Endodermal cell (in vitro differentiated cells): ENCODE measurements at regions not wholly inside any gene's neighbourhood (a gene's known extent, or its start where the extent isn't known, plus 50 kb on each side); places are given as distances from the start of the nearest gene placed in this dataset.

Experiments used
- DNase-seq: peaks from one replicate; pipeline ENCODE4 v3.0.0-alpha.2; 2017
- H3K27ac ChIP-seq: 2 replicates; pipeline ENCODE4 v1.5.1; 2013; ENCODE audit warnings: mild to moderate bottlenecking, low read depth, low read length, moderate library complexity
- H3K27me3 ChIP-seq: 2 replicates; pipeline ENCODE4 v1.6.1; 2013; ENCODE audit warnings: mild to moderate bottlenecking, low read length, moderate library complexity; ENCODE audit not compliant: insufficient read depth, control insufficient read depth, poor library complexity, severe bottlenecking
- H3K36me3 ChIP-seq: 2 replicates; pipeline ENCODE4 v1.7.0; 2013; ENCODE audit warnings: mild to moderate bottlenecking, low read length, moderate library complexity; ENCODE audit not compliant: control insufficient read depth, insufficient read depth
- H3K4me1 ChIP-seq: one replicate; pipeline ENCODE4 v1.7.0; 2013; ENCODE audit warnings: low read length; ENCODE audit not compliant: control insufficient read depth, insufficient read depth
- H3K4me3 ChIP-seq: 2 replicates; pipeline ENCODE4 v1.5.1; 2013; ENCODE audit warnings: mild to moderate bottlenecking, low read length, moderate library complexity
- H3K9ac ChIP-seq: 2 replicates; pipeline ENCODE4 v1.6.1; 2013; ENCODE audit warnings: mild to moderate bottlenecking, low read length, moderate library complexity; ENCODE audit not compliant: poor library complexity, severe bottlenecking; ENCODE audit errors: extremely low read depth
- H3K9me3 ChIP-seq: 2 replicates; pipeline ENCODE4 v1.6.1; 2013; ENCODE audit warnings: mild to moderate bottlenecking, low read length, moderate library complexity; ENCODE audit not compliant: control insufficient read depth
- H3K27ac Mint-ChIP-seq: 2 replicates; pipeline ENCODE4 v1.8.0; 2020; ENCODE audit warnings: mixed read lengths
- H3K27me3 Mint-ChIP-seq: 2 replicates; pipeline ENCODE4 v1.8.0; 2021; ENCODE audit warnings: mild to moderate bottlenecking, mixed read lengths; ENCODE audit not compliant: insufficient read depth
- H3K36me3 Mint-ChIP-seq: 2 replicates; pipeline ENCODE4 v1.8.0; 2020; ENCODE audit warnings: low read depth, mixed read lengths
- H3K4me1 Mint-ChIP-seq: 2 replicates; pipeline ENCODE4 v1.8.0; 2020; ENCODE audit warnings: mixed read lengths
- H3K4me3 Mint-ChIP-seq: 2 replicates; pipeline ENCODE4 v1.8.0; 2020; ENCODE audit warnings: mild to moderate bottlenecking, moderate library complexity, mixed read lengths
- H3K9me3 Mint-ChIP-seq: 2 replicates; pipeline ENCODE4 v1.8.0; 2020; ENCODE audit warnings: mild to moderate bottlenecking, mixed read lengths
- CTCF ChIP-seq: fragments of 200-600 bp; sonication (generic); conservative IDR thresholded peaks from 2 replicates; pipeline ENCODE4 v1.5.0; 2021; ENCODE audit warnings: antibody characterized with exemption, mild to moderate bottlenecking
- WGBS, 2 experiments: methylation state at CpG; one replicate each; pipeline versions ENCODE4 v1.1.5 to v1.1.7; 2013; ENCODE audit warnings: missing lambda C conversion rate in 2 of 2, mixed read lengths in 1 of 2; ENCODE audit not compliant: insufficient coverage in 1 of 2, insufficient read length in 1 of 2; 5-methylcytosine and 5-hydroxymethylcytosine counted together

GRCh38 chr22:48451891-48452290 lies 1375.8 kb downstream of the BRD1 start:
- no peaks in the 10 kb centered on the region for H3K4me1 ChIP-seq
- TF ChIP-seq CTCF, result no peak
- H3K9me3 ChIP-seq, result no peaks in the 10 kb centered on the region
- no peak overlapping the region for H3K4me3 Mint-ChIP-seq
- H3K36me3 Mint-ChIP-seq, result no peaks in the 10 kb centered on the region
- no peaks in the 10 kb centered on the region for H3K4me1 Mint-ChIP-seq
- WGBS, 2 experiments, result 96 to 100% methylated on average over 2 to 11 of the region's 11 CpGs
- H3K27ac Mint-ChIP-seq, result no peak overlapping the region
- H3K27ac ChIP-seq, result no peak overlapping the region
- no peaks in the 10 kb centered on the region for H3K27me3 ChIP-seq
- no peaks in the 10 kb centered on the region for H3K36me3 ChIP-seq
- peaks cover 3% of the 10 kb centered on the region for H3K27me3 Mint-ChIP-seq
- H3K9me3 Mint-ChIP-seq, result no peaks in the 10 kb centered on the region
- H3K4me3 ChIP-seq, result no peak overlapping the region
- no peak overlapping the region for H3K9ac ChIP-seq
- DNase-seq, result no peak

GRCh38 chr22:48450188-48450825 lies 1377.4 kb downstream of the BRD1 start:
- no peaks in the 10 kb centered on the region for H3K36me3 ChIP-seq
- no peak overlapping the region for H3K9ac ChIP-seq
- H3K27ac ChIP-seq, result no peak overlapping the region
- no peak for TF ChIP-seq CTCF
- Mint-ChIP-seq H3K4me1 (no peaks in the 10 kb centered on the region), H3K27me3 (peaks cover under 1% of the 10 kb centered on the region), H3K9me3 (no peaks in the 10 kb centered on the region), H3K27ac (no peak overlapping the region), H3K36me3 (no peaks in the 10 kb centered on the region), H3K4me3 (no peak overlapping the region)
- DNase-seq, result no peak
- H3K4me1 ChIP-seq, result no peaks in the 10 kb centered on the region
- H3K27me3 ChIP-seq, result no peaks in the 10 kb centered on the region
- H3K9me3 ChIP-seq, result no peaks in the 10 kb centered on the region
- WGBS, 2 experiments, result 92 to 95% methylated on average over 2 to 13 of the region's 13 CpGs
- H3K4me3 ChIP-seq, result no peak overlapping the region

GRCh38 chr22:48449466-48450187 lies 1378.0 kb downstream of the BRD1 start:
- Histone ChIP-seq H3K27me3 (no peaks in the 10 kb centered on the region), H3K9me3 (no peaks in the 10 kb centered on the region), H3K36me3 (no peaks in the 10 kb centered on the region), H3K4me3 (no peak overlapping the region), H3K4me1 (no peaks in the 10 kb centered on the region), H3K27ac (no peak overlapping the region), H3K9ac (no peak overlapping the region)
- Mint-ChIP-seq H3K9me3 (no peaks in the 10 kb centered on the region), H3K4me3 (no peak overlapping the region), H3K27ac (no peak overlapping the region), H3K4me1 (no peaks in the 10 kb centered on the region), H3K36me3 (no peaks in the 10 kb centered on the region), H3K27me3 (peaks cover 7% of the 10 kb centered on the region)
- no peak for DNase-seq
- 93% methylated on average over 11 to 15 of the region's 15 CpGs for WGBS, 2 experiments
- no peak for TF ChIP-seq CTCF
